GM23338 (cell line): ENCODE measurements at regions not wholly inside any gene's neighbourhood (a gene's known extent, or its start where the extent isn't known, plus 50 kb on each side); places are given as distances from the start of the nearest gene placed in this dataset.
"Not testable (repeated sequence)": the region's sequence is repeated elsewhere in the genome, so short reads cannot be mapped to it uniquely, and the experiment has no call there.

Experiments
- ATAC-seq: fragments of 200-7000 bp; cut with Tn5 transposase; 3 replicates; pipeline ENCODE4 v1.9.1; 2020
- DNase-seq: peaks from one replicate; pipeline ENCODE4 v3.0.0-alpha.2; 2015; ENCODE audit warnings: low spot score
- H2AFZ ChIP-seq: fragments of 200-600 bp; sonication (generic); 2 replicates; pipeline ENCODE4 v1.8.0; 2016; ENCODE audit warnings: antibody characterized with exemption, mild to moderate bottlenecking, moderate library complexity
- H3F3A ChIP-seq: fragments of 200-600 bp; sonication (generic); replicated peaks from 2 replicates; pipeline ENCODE4 v1.8.0; 2017; ENCODE audit warnings: antibody characterized with exemption, mixed run types, low read depth
- H3K27ac ChIP-seq: fragments of 200-600 bp; sonication (generic); 2 replicates; pipeline ENCODE4 v1.6.1; 2016; ENCODE audit warnings: low read depth
- H3K27me3 ChIP-seq: fragments of 200-600 bp; sonication (generic); 2 replicates; pipeline ENCODE4 v1.8.0; 2016; ENCODE audit warnings: mild to moderate bottlenecking, mixed run types, moderate library complexity; ENCODE audit not compliant: insufficient read depth
- H3K36me3 ChIP-seq: fragments of 200-600 bp; sonication (generic); 2 replicates; pipeline ENCODE4 v1.8.0; 2016; ENCODE audit warnings: mild to moderate bottlenecking; ENCODE audit not compliant: insufficient read depth
- H3K4me1 ChIP-seq: fragments of 200-600 bp; sonication (generic); 2 replicates; pipeline ENCODE4 v1.8.0; 2016; ENCODE audit warnings: mild to moderate bottlenecking, moderate library complexity; ENCODE audit not compliant: insufficient read depth
- H3K4me2 ChIP-seq: fragments of 200-600 bp; sonication (generic); 2 replicates; pipeline ENCODE4 v1.7.1; 2017; ENCODE audit warnings: mixed run types
- H3K4me3 ChIP-seq: fragments of 200-600 bp; sonication (generic); 2 replicates; pipeline ENCODE4 v1.6.1; 2016; ENCODE audit warnings: mixed run types
- H3K79me2 ChIP-seq: fragments of 200-600 bp; sonication (generic); replicated peaks from 2 replicates; pipeline ENCODE4 v1.8.0; 2017; ENCODE audit warnings: mild to moderate bottlenecking; ENCODE audit not compliant: insufficient read depth
- H3K9me2 ChIP-seq: fragments of 200-600 bp; sonication (generic); 2 replicates; pipeline ENCODE4 v1.8.0; 2017; ENCODE audit not compliant: insufficient read depth
- H4K20me1 ChIP-seq: fragments of 200-600 bp; sonication (generic); replicated peaks from 2 replicates; pipeline ENCODE4 v1.8.0; 2017; ENCODE audit warnings: mild to moderate bottlenecking; ENCODE audit not compliant: insufficient read depth
- H3K27ac Mint-ChIP-seq: 2 replicates; pipeline ENCODE4 v1.8.0; 2020; ENCODE audit warnings: inconsistent platforms, mild to moderate bottlenecking, moderate library complexity, mixed read lengths
- H3K27me3 Mint-ChIP-seq: 3 replicates; pipeline ENCODE4 v1.8.0; 2022; ENCODE audit warnings: low read depth, mild to moderate bottlenecking, moderate library complexity, mixed read lengths, inconsistent platforms; ENCODE audit not compliant: insufficient read depth, poor library complexity
- H3K36me3 Mint-ChIP-seq: 3 replicates; pipeline ENCODE4 v1.8.0; 2021; ENCODE audit warnings: low read depth, mild to moderate bottlenecking, inconsistent platforms, moderate library complexity, mixed read lengths
- H3K4me1 Mint-ChIP-seq: 3 replicates; pipeline ENCODE4 v1.8.0; 2020; ENCODE audit warnings: mild to moderate bottlenecking, inconsistent platforms, mixed read lengths
- H3K4me3 Mint-ChIP-seq: 3 replicates; pipeline ENCODE4 v1.8.0; 2021; ENCODE audit warnings: moderate library complexity, mild to moderate bottlenecking, inconsistent platforms, mixed read lengths
- H3K9me3 Mint-ChIP-seq: 3 replicates; pipeline ENCODE4 v1.8.0; 2020; ENCODE audit warnings: moderate library complexity, mild to moderate bottlenecking, inconsistent platforms, mixed read lengths
- POLR2AphosphoS5 ChIP-seq: IDR thresholded peaks from 2 replicates; pipeline ENCODE4 v1.6.1; 2016; ENCODE audit warnings: antibody characterized with exemption, low read depth
- TF ChIP-seq, protein P1 (sequence below): IDR thresholded peaks from 2 replicates; pipeline ENCODE4 v1.6.1; 2016; ENCODE audit warnings: antibody characterized with exemption

DNA sequence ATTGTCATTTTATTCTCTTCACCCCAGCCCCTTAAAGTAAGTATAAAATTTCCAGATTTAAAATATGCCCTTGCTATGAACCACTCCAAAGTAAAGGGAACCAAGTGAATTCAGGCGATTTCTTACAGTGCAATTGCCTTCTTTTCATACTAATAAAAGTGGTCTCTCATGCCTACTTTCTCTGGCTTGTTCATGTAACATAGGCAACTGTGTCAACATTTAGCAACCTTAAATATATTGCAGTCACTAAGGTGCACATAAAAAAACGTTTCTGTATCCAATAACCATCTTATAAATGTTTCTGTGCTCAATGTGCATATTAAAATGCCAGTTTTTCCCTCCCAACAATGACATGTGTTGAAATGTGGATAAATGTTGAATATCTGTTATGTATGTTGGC, 271.6 kb upstream of the DCN start:
- H4K20me1 ChIP-seq = no peaks in the 10 kb centered on the region
- no peak overlapping the region for H3K27ac ChIP-seq
- Mint-ChIP-seq H3K4me1 (no peaks in the 10 kb centered on the region), H3K36me3 (0 out of 3 replicates have a peak, but pooled peaks cover 2% of the 10 kb centered on the region), H3K9me3 (peaks cover 5% of the 10 kb centered on the region; the same call in 2 of the 3 replicates), H3K27me3 (peaks cover 2% of the 10 kb centered on the region), H3K27ac (no peak overlapping the region), H3K4me3 (no peak overlapping the region)
- H3K9me2 ChIP-seq = peaks cover 5% of the 10 kb centered on the region; the same call in 1 of the 2 replicates
- ATAC-seq (no peak), DNase-seq (no peak)
- H3K4me2 ChIP-seq = no peak overlapping the region
- no peak overlapping the region for H2AFZ ChIP-seq
- no peaks in the 10 kb centered on the region for H3K27me3 ChIP-seq
- TF ChIP-seq, protein P1, sequence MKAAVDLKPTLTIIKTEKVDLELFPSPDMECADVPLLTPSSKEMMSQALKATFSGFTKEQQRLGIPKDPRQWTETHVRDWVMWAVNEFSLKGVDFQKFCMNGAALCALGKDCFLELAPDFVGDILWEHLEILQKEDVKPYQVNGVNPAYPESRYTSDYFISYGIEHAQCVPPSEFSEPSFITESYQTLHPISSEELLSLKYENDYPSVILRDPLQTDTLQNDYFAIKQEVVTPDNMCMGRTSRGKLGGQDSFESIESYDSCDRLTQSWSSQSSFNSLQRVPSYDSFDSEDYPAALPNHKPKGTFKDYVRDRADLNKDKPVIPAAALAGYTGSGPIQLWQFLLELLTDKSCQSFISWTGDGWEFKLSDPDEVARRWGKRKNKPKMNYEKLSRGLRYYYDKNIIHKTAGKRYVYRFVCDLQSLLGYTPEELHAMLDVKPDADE = no peak
- H3F3A ChIP-seq = no peaks in the 10 kb centered on the region
- H3K79me2 ChIP-seq = no peaks in the 10 kb centered on the region
- no peaks in the 10 kb centered on the region for H3K36me3 ChIP-seq
- H3K4me3 ChIP-seq = no peak overlapping the region
- H3K4me1 ChIP-seq = no peaks in the 10 kb centered on the region

DNA sequence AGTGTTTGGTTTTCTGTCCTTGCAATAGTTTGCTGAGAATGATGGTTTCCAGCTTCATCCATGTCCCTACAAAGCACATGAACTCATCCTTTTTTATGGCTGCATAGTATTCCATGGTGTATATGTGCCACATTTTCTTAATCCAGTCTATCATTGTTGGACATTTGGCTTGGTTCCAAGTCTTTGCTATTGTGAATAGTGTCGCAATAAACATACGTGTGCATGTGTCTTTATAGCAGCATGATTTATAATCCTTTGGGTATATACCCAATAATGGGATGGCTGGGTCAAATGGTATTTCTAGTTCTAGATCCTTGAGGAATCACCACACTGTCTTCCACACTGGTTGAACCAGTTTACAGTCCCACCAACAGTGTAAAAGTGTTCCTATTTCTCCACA, 269.8 kb upstream of the DCN start:
- H3K36me3 Mint-ChIP-seq, H3K4me2 ChIP-seq, H3K4me1 ChIP-seq, H3K79me2 ChIP-seq, H3K9me2 ChIP-seq, DNase-seq, H3K9me3 Mint-ChIP-seq, H2AFZ ChIP-seq, H3K4me3 Mint-ChIP-seq, H3K27ac Mint-ChIP-seq, H3K4me3 ChIP-seq, H3K27me3 ChIP-seq, H3K27ac ChIP-seq, H4K20me1 ChIP-seq, H3K36me3 ChIP-seq, H3K4me1 Mint-ChIP-seq, H3K27me3 Mint-ChIP-seq, H3F3A ChIP-seq, ATAC-seq: not testable (repeated sequence)

DNA sequence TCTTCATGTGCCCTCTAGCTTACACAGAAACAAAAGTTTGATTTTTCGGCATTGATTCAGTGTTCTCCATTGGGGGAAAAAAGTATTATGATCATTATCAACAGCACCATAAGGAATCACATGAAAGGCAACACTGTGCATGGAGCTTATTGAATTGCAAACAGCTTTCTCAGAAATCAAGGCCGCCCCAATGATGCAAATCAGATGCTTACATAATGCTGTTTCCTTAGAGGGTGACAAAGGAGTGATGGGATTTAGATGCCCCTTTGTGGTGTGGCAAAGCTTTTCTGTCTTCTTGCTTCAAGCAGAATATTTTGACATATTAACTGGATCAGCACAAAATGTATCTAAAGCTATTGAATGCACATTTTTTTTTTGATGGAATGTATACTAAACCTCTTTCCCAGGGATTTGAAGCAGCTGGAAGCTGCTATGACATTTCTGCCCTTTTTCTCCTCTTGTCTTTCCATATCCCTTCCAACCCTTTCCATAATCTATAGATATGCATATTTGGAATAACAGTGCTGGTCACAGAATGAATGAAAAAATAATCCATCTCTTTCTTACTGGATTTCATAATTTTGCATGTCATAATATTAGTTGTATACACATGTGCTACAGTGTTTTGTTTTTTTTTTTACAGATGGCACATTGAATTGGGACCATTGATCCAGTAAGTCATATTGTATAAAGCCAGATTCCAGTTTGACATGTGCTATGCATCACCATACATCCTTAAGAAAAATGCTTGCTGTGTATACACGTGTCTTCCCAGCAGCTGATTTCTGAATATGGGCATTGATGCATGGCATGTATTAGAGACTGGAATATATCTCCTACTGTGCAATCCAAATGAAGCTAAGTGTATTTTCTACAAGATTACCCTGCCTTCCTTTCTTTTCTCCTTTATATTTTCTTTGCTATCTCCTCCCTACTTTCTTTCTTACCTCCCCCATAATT, 259.7 kb upstream of the DCN start:
- Mint-ChIP-seq H3K4me1 (peaks cover 5% of the 10 kb centered on the region; the same call in 2 of the 3 replicates), H3K4me3 (no peak overlapping the region), H3K27ac (no peak overlapping the region), H3K27me3 (no peaks in the 10 kb centered on the region), H3K36me3 (no peaks in the 10 kb centered on the region), H3K9me3 (no peaks in the 10 kb centered on the region)
- no peaks in the 10 kb centered on the region for H3K27me3 ChIP-seq
- H3K27ac ChIP-seq = no peak overlapping the region
- DNase-seq (peak; percentile 19), ATAC-seq (peak; percentile 37; the same call in 1 of the 3 replicates)
- no peaks in the 10 kb centered on the region for H3K79me2 ChIP-seq
- no peak overlapping the region for H3K4me3 ChIP-seq
- H2AFZ ChIP-seq = 0 out of 2 replicates have a peak overlapping the region, but pooled peaks have one; percentile 9
- H3K4me1 ChIP-seq = peaks cover 13% of the 10 kb centered on the region; the same call in 1 of the 2 replicates
- no peaks in the 10 kb centered on the region for H3F3A ChIP-seq
- H3K36me3 ChIP-seq = no peaks in the 10 kb centered on the region
- no peak for TF ChIP-seq POLR2AphosphoS5
- H3K9me2 ChIP-seq = no peaks in the 10 kb centered on the region
- H4K20me1 ChIP-seq = no peaks in the 10 kb centered on the region
- no peak overlapping the region for H3K4me2 ChIP-seq
